B cell (primary cell): ENCODE measurements at regions not wholly inside any gene's neighbourhood (a gene's known extent, or its start where the extent isn't known, plus 50 kb on each side); places are given as distances from the start of the nearest gene placed in this dataset.
"Not testable (repeated sequence)": the region's sequence is repeated elsewhere in the genome, so short reads cannot be mapped to it uniquely, and the experiment has no call there.

Experiments
- CTCF ChIP-seq: fragments of 200-600 bp; IDR thresholded peaks from one replicate; pipeline ENCODE4 v1.8.0; 2022; ENCODE audit warnings: antibody characterized with exemption, mild to moderate bottlenecking
- EZH2 ChIP-seq: IDR thresholded peaks from 2 replicates; pipeline ENCODE4 v1.6.1; 2012; ENCODE audit warnings: borderline replicate concordance, low read depth, mild to moderate bottlenecking, moderate library complexity, low read length; ENCODE audit not compliant: insufficient read depth, poor library complexity, severe bottlenecking

- not testable (repeated sequence) for TF ChIP-seq CTCF, EZH2
These were observed 95.2 kb upstream of the METTL9 start for GRCh38 chr16:21503941-21504832.
